HepG2 (cell line): ENCODE measurements at regions not wholly inside any gene's neighbourhood (a gene's known extent, or its start where the extent isn't known, plus 50 kb on each side); places are given as distances from the start of the nearest gene placed in this dataset.

Source experiments
- ATF7 ChIP-seq, 2 experiments: fragments of 450-650 bp in 1 of 2; sonication (generic) in 1 of 2; formaldehyde crosslinking in 1 of 2; IDR thresholded peaks; 2 replicates each; pipeline versions ENCODE4 v1.4.0 to v1.6.1; 2016 to 2020; ENCODE audit warnings: antibody characterized with exemption in 1 of 2, mild to moderate bottlenecking in 1 of 2, missing genetic modification reagents in 1 of 2
- ELF1 ChIP-seq: sonication (generic); formaldehyde crosslinking; IDR thresholded peaks from 2 replicates; pipeline ENCODE4 v1.4.0; 2020; ENCODE audit warnings: missing genetic modification reagents
- EP300 ChIP-seq, 3 experiments: sonication (generic) in 1 of 3; formaldehyde crosslinking in 1 of 3; IDR thresholded peaks; 2 replicates each; pipeline versions ENCODE4 v1.5.1 to v1.6.1; 2011 to 2020; ENCODE audit warnings: low read depth in 2 of 3, low read length in 2 of 3, borderline replicate concordance in 1 of 3, improper control_type of control experiment in 1 of 3, mild to moderate bottlenecking in 1 of 3, missing genetic modification reagents in 1 of 3, moderate library complexity in 1 of 3
- MTF1 ChIP-seq: sonication (generic); formaldehyde crosslinking; IDR thresholded peaks from 2 replicates; pipeline ENCODE4 v1.5.0; 2020; ENCODE audit warnings: missing genetic modification reagents
- NFRKB ChIP-seq: fragments of 450-650 bp; IDR thresholded peaks from 2 replicates; pipeline ENCODE4 v1.6.1; 2017
- PTBP1 ChIP-seq: fragments of 200-400 bp; formaldehyde crosslinking; IDR thresholded peaks from 2 replicates; pipeline ENCODE4 v1.6.1; 2018; ENCODE audit warnings: low read length, low read depth; ENCODE audit not compliant: poor library complexity, severe bottlenecking
- ZZZ3 ChIP-seq: sonication (generic); formaldehyde crosslinking; IDR thresholded peaks from 2 replicates; pipeline ENCODE4 v1.4.0; 2020; ENCODE audit warnings: missing genetic modification reagents, mild to moderate bottlenecking, borderline replicate concordance
- TF ChIP-seq, protein P1 (sequence below): sonication (generic); formaldehyde crosslinking; IDR thresholded peaks from 2 replicates; pipeline ENCODE4 v1.5.0; 2020; ENCODE audit warnings: mild to moderate bottlenecking, missing genetic modification reagents, moderate library complexity

DNA sequence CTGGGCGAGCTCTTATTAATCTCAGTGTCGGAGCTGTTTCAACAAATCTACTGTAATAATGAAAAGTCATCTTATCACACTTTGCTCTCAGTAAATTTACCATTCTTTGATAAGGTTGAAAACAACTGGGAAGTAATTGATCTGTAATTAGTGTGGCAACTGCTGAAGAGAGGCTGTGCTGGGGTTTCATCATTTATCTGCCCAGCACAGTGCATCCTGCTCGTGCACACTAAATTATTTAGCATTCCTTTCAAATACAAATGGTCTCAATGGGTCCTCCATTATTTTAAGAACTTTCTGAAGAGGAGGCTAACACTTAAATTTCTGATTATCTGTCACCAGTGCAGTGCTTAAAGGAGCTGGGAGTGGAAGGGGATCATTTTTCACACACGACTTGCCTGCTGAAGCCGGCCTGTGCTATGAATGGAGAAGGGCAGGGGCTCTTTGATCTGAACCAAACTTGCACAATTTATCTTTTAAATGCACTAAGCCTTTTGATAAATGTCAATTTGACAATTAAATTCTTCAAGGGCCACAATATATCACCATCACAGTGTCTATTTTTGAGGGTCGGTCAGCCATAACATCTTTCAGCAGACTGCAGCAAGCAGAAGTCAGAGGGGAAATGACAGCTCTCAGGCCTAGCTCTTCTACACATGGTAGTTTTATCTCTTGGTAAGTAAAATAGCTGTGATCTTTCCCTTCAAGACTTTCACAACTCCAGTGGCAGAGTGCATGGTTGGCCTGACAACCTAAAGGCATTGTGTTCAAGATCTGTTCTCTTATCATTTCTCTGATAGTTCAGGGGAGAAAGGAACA, 106.4 kb upstream of the EFNA5 start:
- no peak for TF ChIP-seq NFRKB
- TF ChIP-seq EP300 (IDR thresholded peaks at IDR 0.05; ENCODE audit: low read depth in 2 of 2, low read length in 2 of 2) = no peak
- TF ChIP-seq EP300 (CRISPR knock-in tag; IDR thresholded peaks at IDR 0.05; ENCODE audit: borderline replicate concordance) = no peak
- TF ChIP-seq MTF1 (CRISPR knock-in tag) = no peak
- TF ChIP-seq, protein P1, sequence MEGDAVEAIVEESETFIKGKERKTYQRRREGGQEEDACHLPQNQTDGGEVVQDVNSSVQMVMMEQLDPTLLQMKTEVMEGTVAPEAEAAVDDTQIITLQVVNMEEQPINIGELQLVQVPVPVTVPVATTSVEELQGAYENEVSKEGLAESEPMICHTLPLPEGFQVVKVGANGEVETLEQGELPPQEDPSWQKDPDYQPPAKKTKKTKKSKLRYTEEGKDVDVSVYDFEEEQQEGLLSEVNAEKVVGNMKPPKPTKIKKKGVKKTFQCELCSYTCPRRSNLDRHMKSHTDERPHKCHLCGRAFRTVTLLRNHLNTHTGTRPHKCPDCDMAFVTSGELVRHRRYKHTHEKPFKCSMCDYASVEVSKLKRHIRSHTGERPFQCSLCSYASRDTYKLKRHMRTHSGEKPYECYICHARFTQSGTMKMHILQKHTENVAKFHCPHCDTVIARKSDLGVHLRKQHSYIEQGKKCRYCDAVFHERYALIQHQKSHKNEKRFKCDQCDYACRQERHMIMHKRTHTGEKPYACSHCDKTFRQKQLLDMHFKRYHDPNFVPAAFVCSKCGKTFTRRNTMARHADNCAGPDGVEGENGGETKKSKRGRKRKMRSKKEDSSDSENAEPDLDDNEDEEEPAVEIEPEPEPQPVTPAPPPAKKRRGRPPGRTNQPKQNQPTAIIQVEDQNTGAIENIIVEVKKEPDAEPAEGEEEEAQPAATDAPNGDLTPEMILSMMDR (CRISPR knock-in tag) = no peak
- TF ChIP-seq ELF1 = no peak
- no peak for TF ChIP-seq ATF7 (IDR thresholded peaks at IDR 0.05)
- no peak for TF ChIP-seq ATF7 (CRISPR knock-in tag; IDR thresholded peaks at IDR 0.05)
- TF ChIP-seq PTBP1 = no peak
- TF ChIP-seq ZZZ3 (CRISPR knock-in tag) = no peak
